HG03039 (cell line): ENCODE measurements at regions not wholly inside any gene's neighbourhood (a gene's known extent, or its start where the extent isn't known, plus 50 kb on each side); places are given as distances from the start of the nearest gene placed in this dataset.
"Not testable (repeated sequence)": the region's sequence is repeated elsewhere in the genome, so short reads cannot be mapped to it uniquely, and the experiment has no call there.

Experiments
- ATAC-seq: cut with Tn5 transposase; IDR thresholded peaks from one replicate; pipeline ENCODE4 v1.9.1; 2021; ENCODE audit warnings: mild to moderate bottlenecking, moderate library complexity; ENCODE audit not compliant: unreplicated experiment

- no peak for ATAC-seq
These were observed 50.8 kb upstream of the BOD1L1 start for GRCh38 chr4:13678186-13678924.

GRCh38 chr4:13681570-13681969, 54.0 kb upstream of the BOD1L1 start:
- ATAC-seq: no peak

GRCh38 chr4:13694256-13694655, 66.7 kb upstream of the BOD1L1 start:
- no peak for ATAC-seq

GRCh38 chr4:13698296-13698695, 70.8 kb upstream of the BOD1L1 start:
- ATAC-seq: no peak

GRCh38 chr4:13700021-13700857, 72.7 kb upstream of the BOD1L1 start:
- ATAC-seq: no peak

GRCh38 chr4:13700858-13701140, 73.3 kb upstream of the BOD1L1 start:
- ATAC-seq: not testable (repeated sequence)

GRCh38 chr4:13701937-13702446, 74.5 kb upstream of the BOD1L1 start:
- ATAC-seq: no peak

- ATAC-seq: no peak
These were observed 75.6 kb upstream of the BOD1L1 start for GRCh38 chr4:13703096-13703495.

GRCh38 chr4:13704035-13704434, 76.5 kb upstream of the BOD1L1 start:
- no peak for ATAC-seq

GRCh38 chr4:13704761-13705160, 77.2 kb upstream of the BOD1L1 start:
- ATAC-seq: no peak

GRCh38 chr4:13705521-13706041, 78.1 kb upstream of the BOD1L1 start:
- ATAC-seq: no peak

- ATAC-seq: no peak
These were observed 78.6 kb upstream of the BOD1L1 start for GRCh38 chr4:13706120-13706519.

- no peak for ATAC-seq
These were observed 79.2 kb upstream of the BOD1L1 start for GRCh38 chr4:13706716-13707115.

GRCh38 chr4:13710246-13710885, 82.8 kb upstream of the BOD1L1 start:
- ATAC-seq: no peak

GRCh38 chr4:13711233-13711785, 83.8 kb upstream of the BOD1L1 start:
- no peak for ATAC-seq

GRCh38 chr4:13721894-13722293, 94.4 kb upstream of the BOD1L1 start:
- no peak for ATAC-seq

GRCh38 chr4:13722649-13723048, 95.1 kb upstream of the BOD1L1 start:
- ATAC-seq: no peak

GRCh38 chr4:13728761-13729160, 101.2 kb upstream of the BOD1L1 start:
- ATAC-seq: no peak

- no peak for ATAC-seq
These were observed 103.5 kb upstream of the BOD1L1 start for GRCh38 chr4:13731019-13731418.

- no peak for ATAC-seq
These were observed 106.3 kb upstream of the BOD1L1 start for GRCh38 chr4:13733817-13734216.

- no peak for ATAC-seq
These were observed 123.1 kb upstream of the BOD1L1 start for GRCh38 chr4:13750594-13750993.
